CD4-positive, CD25-positive, alpha-beta regulatory T cell (primary cell): ENCODE measurements at regions not wholly inside any gene's neighbourhood (a gene's known extent, or its start where the extent isn't known, plus 50 kb on each side); places are given as distances from the start of the nearest gene placed in this dataset.
"Not testable (repeated sequence)": the region's sequence is repeated elsewhere in the genome, so short reads cannot be mapped to it uniquely, and the experiment has no call there.

ENCODE experiments used
- ATAC-seq, 2 donors: fragments of 150-1000 bp; cut with Tn5 transposase; one replicate each; pipeline ENCODE4 v1.10.0; 2021; ENCODE audit warnings: low read depth in 2 of 2, moderate number of reproducible peaks in 2 of 2, moderate library complexity in 1 of 2
- DNase-seq, 3 donors: peaks; one replicate each; pipeline versions ENCODE4 v3.0.0 to v3.0.0-alpha.2; 2012 to 2022; ENCODE audit warnings: mixed read lengths in 1 of 3
- H3K27ac ChIP-seq: one replicate; pipeline ENCODE4 v1.7.0; 2013; ENCODE audit warnings: mild to moderate bottlenecking, low read length; ENCODE audit not compliant: insufficient read depth, poor library complexity, severe bottlenecking
- H3K27me3 ChIP-seq: one replicate; pipeline ENCODE4 v1.7.0; 2013; ENCODE audit warnings: low read length; ENCODE audit not compliant: control insufficient read depth, insufficient read depth
- H3K36me3 ChIP-seq: one replicate; pipeline ENCODE4 v1.7.0; 2013; ENCODE audit warnings: mild to moderate bottlenecking, low read length, moderate library complexity; ENCODE audit not compliant: control insufficient read depth, insufficient read depth
- H3K4me1 ChIP-seq: 2 replicates; pipeline ENCODE4 v1.7.0; 2013; ENCODE audit warnings: mild to moderate bottlenecking, low read length; ENCODE audit not compliant: insufficient read depth, control insufficient read depth, poor library complexity, severe bottlenecking
- H3K4me3 ChIP-seq: one replicate; pipeline ENCODE4 v1.7.0; 2013; ENCODE audit warnings: low read depth, mild to moderate bottlenecking, low read length, moderate library complexity
- H3K9me3 ChIP-seq, 2 experiments: 1 replicate in 1 of 2; 2 replicates in 1 of 2; pipeline ENCODE4 v1.7.0; 2013; ENCODE audit warnings: low read length in 2 of 2, mild to moderate bottlenecking in 1 of 2, moderate library complexity in 1 of 2; ENCODE audit not compliant: control insufficient read depth in 2 of 2
- H3K27ac Mint-ChIP-seq, 3 donors: one replicate each; pipeline ENCODE4 v1.8.0; 2020 to 2022; ENCODE audit warnings: mild to moderate bottlenecking in 3 of 3, mixed read lengths in 3 of 3, moderate library complexity in 2 of 3
- H3K27me3 Mint-ChIP-seq: one replicate; pipeline ENCODE4 v1.8.0; 2022; ENCODE audit warnings: mild to moderate bottlenecking, mixed read lengths
- H3K36me3 Mint-ChIP-seq: one replicate; pipeline ENCODE4 v1.8.0; 2020; ENCODE audit warnings: mixed read lengths
- H3K4me1 Mint-ChIP-seq, 4 donors: one replicate each; pipeline ENCODE4 v1.8.0; 2020 to 2022; ENCODE audit warnings: mixed read lengths in 4 of 4, mild to moderate bottlenecking in 1 of 4
- H3K4me3 Mint-ChIP-seq, 4 donors: one replicate each; pipeline ENCODE4 v1.8.0; 2020 to 2022; ENCODE audit warnings: mild to moderate bottlenecking in 4 of 4, mixed read lengths in 4 of 4, moderate library complexity in 3 of 4
- H3K9me3 Mint-ChIP-seq, 7 donors: one replicate each; pipeline ENCODE4 v1.8.0; 2020 to 2022; ENCODE audit warnings: mixed read lengths in 7 of 7, mild to moderate bottlenecking in 3 of 7, moderate library complexity in 2 of 7

- not testable (repeated sequence) for H3K4me1 ChIP-seq, H3K4me3 Mint-ChIP-seq, ATAC-seq, H3K27ac ChIP-seq, H3K4me3 ChIP-seq, H3K27me3 ChIP-seq, H3K27ac Mint-ChIP-seq, H3K4me1 Mint-ChIP-seq, H3K36me3 Mint-ChIP-seq, DNase-seq, H3K27me3 Mint-ChIP-seq, H3K36me3 ChIP-seq
- H3K9me3 ChIP-seq: peaks cover 0 to 15% of the 10 kb centered on the region in 2 experiments
- peaks cover 5 to 40% (median 10%) of the 10 kb centered on the region in 7 donors for H3K9me3 Mint-ChIP-seq
These were observed 830.3 kb upstream of the ADGRB3 start for GRCh38 chr6:67804808-67805207.

GRCh38 chr6:67802771-67803170, 832.3 kb upstream of the ADGRB3 start:
- no peaks in the 10 kb centered on the region for H3K4me1 ChIP-seq
- Mint-ChIP-seq H3K4me1 (peaks cover 0 to 7% (median 0%) of the 10 kb centered on the region in 4 donors), H3K27ac (no peak overlapping the region), H3K36me3 (no peaks in the 10 kb centered on the region), H3K4me3 (no peak overlapping the region), H3K9me3 (peaks cover 7 to 49% (median 14%) of the 10 kb centered on the region in 7 donors), H3K27me3 (peaks cover 4% of the 10 kb centered on the region)
- H3K9me3 ChIP-seq: peaks cover 3 to 34% of the 10 kb centered on the region in 2 experiments
- ATAC-seq (no peak), DNase-seq (no peak)
- no peaks in the 10 kb centered on the region for H3K36me3 ChIP-seq
- no peak overlapping the region for H3K4me3 ChIP-seq
- H3K27ac ChIP-seq: no peak overlapping the region
- no peaks in the 10 kb centered on the region for H3K27me3 ChIP-seq

- DNase-seq: no peak
- no peaks in the 10 kb centered on the region for H3K4me1 Mint-ChIP-seq
- no peak overlapping the region for H3K27ac Mint-ChIP-seq
- H3K36me3 Mint-ChIP-seq: no peaks in the 10 kb centered on the region
- no peaks in the 10 kb centered on the region for H3K36me3 ChIP-seq
- H3K4me3 Mint-ChIP-seq: no peak overlapping the region
- H3K4me1 ChIP-seq: no peaks in the 10 kb centered on the region
- no peak for ATAC-seq
- no peaks in the 10 kb centered on the region for H3K27me3 Mint-ChIP-seq
- H3K27ac ChIP-seq: no peak overlapping the region
- H3K4me3 ChIP-seq: no peak overlapping the region
- H3K27me3 ChIP-seq: no peaks in the 10 kb centered on the region
- H3K9me3 ChIP-seq: peaks cover 3 to 15% of the 10 kb centered on the region in 2 experiments
- H3K9me3 Mint-ChIP-seq: peaks cover 2 to 13% (median 5%) of the 10 kb centered on the region in 7 donors
These were observed 842.1 kb upstream of the ADGRB3 start for GRCh38 chr6:67792996-67793395.

DNA sequence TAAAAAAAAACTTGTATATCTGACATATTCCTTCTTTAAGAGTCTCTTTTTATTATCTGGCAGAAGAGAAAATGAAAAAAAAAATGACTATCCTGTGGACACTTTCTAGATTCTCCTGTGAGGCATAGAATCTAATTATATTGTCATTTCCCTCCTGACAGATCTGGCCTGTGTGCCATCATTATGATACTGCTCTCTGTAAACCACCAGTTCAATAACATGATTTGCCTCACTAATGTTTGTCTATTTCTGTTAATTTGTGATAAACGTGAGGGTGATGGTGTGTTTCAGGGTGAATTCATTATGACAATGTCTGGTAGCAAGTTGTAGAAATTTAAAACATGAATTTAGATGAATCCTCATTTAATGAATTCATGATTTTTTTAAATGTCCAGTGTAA, 844.5 kb upstream of the ADGRB3 start:
- no peak overlapping the region for H3K4me3 Mint-ChIP-seq
- ATAC-seq (no peak), DNase-seq (no peak)
- no peak overlapping the region for H3K27ac Mint-ChIP-seq
- H3K36me3 Mint-ChIP-seq: no peaks in the 10 kb centered on the region
- Histone ChIP-seq H3K4me3 (no peak overlapping the region), H3K36me3 (no peaks in the 10 kb centered on the region), H3K27ac (no peak overlapping the region), H3K27me3 (no peaks in the 10 kb centered on the region), H3K4me1 (no peaks in the 10 kb centered on the region), H3K9me3 (peaks cover 0 to 2% of the 10 kb centered on the region in 2 experiments)
- peaks cover 0 to 9% (median 2%) of the 10 kb centered on the region in 7 donors for H3K9me3 Mint-ChIP-seq
- H3K27me3 Mint-ChIP-seq: no peaks in the 10 kb centered on the region
- H3K4me1 Mint-ChIP-seq: no peaks in the 10 kb centered on the region

GRCh38 chr6:67787119-67787518, 848.0 kb upstream of the ADGRB3 start:
- not testable (repeated sequence) for H3K4me3 Mint-ChIP-seq, H3K27ac Mint-ChIP-seq, H3K36me3 Mint-ChIP-seq, H3K27ac ChIP-seq, ATAC-seq, H3K9me3 ChIP-seq, H3K4me3 ChIP-seq, H3K27me3 ChIP-seq, H3K36me3 ChIP-seq, DNase-seq, H3K9me3 Mint-ChIP-seq, H3K27me3 Mint-ChIP-seq, H3K4me1 ChIP-seq, H3K4me1 Mint-ChIP-seq

GRCh38 chr6:67779876-67780275, 855.2 kb upstream of the ADGRB3 start:
- no peak overlapping the region for H3K27ac ChIP-seq
- H3K4me3 ChIP-seq: no peak overlapping the region
- Mint-ChIP-seq H3K27me3 (no peaks in the 10 kb centered on the region), H3K36me3 (no peaks in the 10 kb centered on the region), H3K4me3 (no peak overlapping the region), H3K9me3 (peaks cover 0 to 12% (median 6%) of the 10 kb centered on the region in 7 donors), H3K27ac (no peak overlapping the region), H3K4me1 (no peaks in the 10 kb centered on the region)
- no peaks in the 10 kb centered on the region for H3K36me3 ChIP-seq
- H3K4me1 ChIP-seq: no peaks in the 10 kb centered on the region
- no peaks in the 10 kb centered on the region for H3K9me3 ChIP-seq
- ATAC-seq (no peak), DNase-seq (no peak)
- no peaks in the 10 kb centered on the region for H3K27me3 ChIP-seq

DNA sequence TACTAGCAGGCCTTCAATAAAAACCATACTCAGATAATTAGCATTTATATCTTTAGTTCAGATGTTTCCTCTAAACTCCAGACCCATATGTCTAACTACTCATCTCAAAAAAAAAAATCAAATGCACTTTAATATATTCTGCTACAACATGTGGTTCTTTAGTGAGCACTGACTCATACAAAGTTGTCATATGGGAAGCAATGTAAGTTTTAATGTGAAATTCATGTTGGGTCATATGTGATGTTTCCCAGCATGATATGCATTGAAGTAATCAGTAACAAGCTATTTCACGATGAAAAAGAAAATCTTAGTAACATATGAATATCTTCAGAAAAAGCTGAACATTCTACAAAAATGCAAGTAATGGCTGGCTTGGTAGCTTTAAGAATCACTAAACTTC, 859.7 kb upstream of the ADGRB3 start:
- ATAC-seq (no peak), DNase-seq (no peak)
- no peaks in the 10 kb centered on the region for H3K27me3 Mint-ChIP-seq
- H3K27ac ChIP-seq: no peak overlapping the region
- H3K4me1 Mint-ChIP-seq: no peaks in the 10 kb centered on the region
- H3K4me1 ChIP-seq: no peaks in the 10 kb centered on the region
- no peaks in the 10 kb centered on the region for H3K27me3 ChIP-seq
- H3K27ac Mint-ChIP-seq: no peak overlapping the region
- H3K36me3 Mint-ChIP-seq: no peaks in the 10 kb centered on the region
- H3K36me3 ChIP-seq: no peaks in the 10 kb centered on the region
- no peak overlapping the region for H3K4me3 ChIP-seq
- H3K4me3 Mint-ChIP-seq: no peak overlapping the region
- H3K9me3 ChIP-seq: peaks cover 0 to 2% of the 10 kb centered on the region in 2 experiments
- H3K9me3 Mint-ChIP-seq: peaks cover 0 to 9% (median 4%) of the 10 kb centered on the region in 7 donors

DNA sequence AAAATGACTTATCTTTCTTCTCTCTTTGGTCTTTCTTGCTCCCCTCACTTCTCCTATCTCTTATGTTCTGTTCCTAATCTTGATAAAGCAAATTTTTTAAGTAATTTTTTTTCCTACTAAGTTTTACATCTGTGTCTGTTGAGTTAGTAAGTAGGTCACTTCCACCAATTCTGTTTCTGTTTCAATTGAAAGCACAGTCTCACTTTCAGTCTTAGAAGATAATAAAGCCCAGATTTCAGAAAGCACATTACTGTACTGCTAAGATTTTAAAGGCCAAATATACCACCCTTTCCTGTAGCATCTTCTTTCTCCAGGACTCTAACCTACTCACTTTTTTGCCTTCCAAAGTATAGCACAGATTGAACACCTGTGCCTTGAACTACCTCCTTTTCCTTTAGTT, 866.1 kb upstream of the ADGRB3 start:
- no peak for DNase-seq
- Histone ChIP-seq H3K4me3 (no peak overlapping the region), H3K27me3 (no peaks in the 10 kb centered on the region), H3K27ac (no peak overlapping the region), H3K9me3 (peaks cover 0 to 2% of the 10 kb centered on the region in 2 experiments), H3K4me1 (no peaks in the 10 kb centered on the region), H3K36me3 (no peaks in the 10 kb centered on the region)
- Mint-ChIP-seq H3K9me3 (peaks cover 0 to 15% (median 4%) of the 10 kb centered on the region in 7 donors), H3K4me1 (no peaks in the 10 kb centered on the region), H3K27ac (no peak overlapping the region), H3K27me3 (no peaks in the 10 kb centered on the region), H3K36me3 (no peaks in the 10 kb centered on the region), H3K4me3 (no peak overlapping the region)
- no peak for ATAC-seq
